H1 (cell line): ENCODE measurements at regions not wholly inside any gene's neighbourhood (a gene's known extent, or its start where the extent isn't known, plus 50 kb on each side); places are given as distances from the start of the nearest gene placed in this dataset.

Experiments used
- CTCF ChIA-PET: fragments of 300-600 bp; sonication (Branson Sonifier 250); formaldehyde crosslinking; loops from one replicate; lab custom pipeline; 2021; ENCODE audit not compliant: partially characterized antibody; lab: Charles Lee
- POLR2A ChIA-PET: fragments of 300-600 bp; sonication (Branson Sonifier 250); formaldehyde crosslinking; loops from one replicate; lab custom pipeline; 2021; ENCODE audit warnings: inconsistent platforms; ENCODE audit not compliant: partially characterized antibody; lab: Charles Lee
- DNase-seq, 2 experiments: peaks; one replicate each; pipeline versions ENCODE4 v3.0.0 to v3.0.0-alpha.2; 2010 to 2022; ENCODE audit warnings: low spot score in 2 of 2, low read depth in 1 of 2, mixed read lengths in 1 of 2
- FAIRE-seq: peaks from 2 replicates; lab custom pipeline; 2011; peaks lifted over from hg19 to GRCh38; lab: Jason Lieb, UNC
- H2AFZ ChIP-seq: 2 replicates; pipeline ENCODE4 v1.8.1; 2012; ENCODE audit warnings: low read length, inconsistent platforms
- H2AK5ac ChIP-seq: 2 replicates; pipeline ENCODE4 v1.6.1; 2013; ENCODE audit warnings: low read depth, low read length
- H2BK120ac ChIP-seq: replicated peaks from 2 replicates; pipeline ENCODE3; 2013; ENCODE audit warnings: low read depth, low read length, inconsistent platforms
- H2BK12ac ChIP-seq: 2 replicates; pipeline ENCODE4 v1.6.1; 2013; ENCODE audit warnings: low read depth, low read length
- H2BK15ac ChIP-seq: 2 replicates; pipeline ENCODE4 v1.6.1; 2013; ENCODE audit warnings: low read length
- H2BK20ac ChIP-seq: 2 replicates; pipeline ENCODE4 v1.6.1; 2013; ENCODE audit warnings: low read length
- H2BK5ac ChIP-seq: 2 replicates; pipeline ENCODE4 v1.6.1; 2013; ENCODE audit warnings: low read depth, low read length
- H3K14ac ChIP-seq: 2 replicates; pipeline ENCODE4 v1.6.1; 2013; ENCODE audit warnings: inconsistent platforms; ENCODE audit not compliant: insufficient read length
- H3K18ac ChIP-seq: 2 replicates; pipeline ENCODE4 v1.6.1; 2013; ENCODE audit warnings: low read length; ENCODE audit errors: extremely low read depth
- H3K23ac ChIP-seq: 2 replicates; pipeline ENCODE4 v1.6.1; 2013; ENCODE audit warnings: inconsistent platforms; ENCODE audit not compliant: insufficient read length
- H3K23me2 ChIP-seq: 2 replicates; pipeline ENCODE4 v1.6.1; 2013; ENCODE audit warnings: low read depth, low read length
- H3K27ac ChIP-seq: 2 replicates; pipeline ENCODE4 v1.6.1; 2011; ENCODE audit warnings: low read depth, low read length, inconsistent platforms
- H3K27me3 ChIP-seq, 4 experiments: replicated peaks in 1 of 4; 1 replicate in 1 of 4; 2 replicates in 3 of 4; pipeline versions ENCODE4 v1.6.1 to v1.8.1; 2011 to 2013; ENCODE audit warnings: low read length in 3 of 4, mild to moderate bottlenecking in 3 of 4, inconsistent platforms in 2 of 4, mixed read lengths in 2 of 4, moderate library complexity in 1 of 4; ENCODE audit not compliant: control insufficient read depth in 3 of 4, insufficient read depth in 3 of 4; ENCODE audit errors: extremely low read depth in 1 of 4
- H3K36me3 ChIP-seq, 4 experiments: 2 replicates each; pipeline versions ENCODE4 v1.6.1 to v1.8.1; 2011 to 2013; ENCODE audit warnings: mild to moderate bottlenecking in 4 of 4, low read length in 3 of 4, moderate library complexity in 2 of 4, control low read depth in 1 of 4, inconsistent platforms in 1 of 4; ENCODE audit not compliant: insufficient read depth in 4 of 4, control insufficient read depth in 2 of 4
- H3K4ac ChIP-seq: replicated peaks from 2 replicates; pipeline ENCODE3; 2013; ENCODE audit warnings: low read length, low read depth, mixed read lengths, inconsistent platforms; ENCODE audit not compliant: insufficient read length
- H3K4me1 ChIP-seq, 4 experiments: replicated peaks in 1 of 4; 1 replicate in 1 of 4; 2 replicates in 3 of 4; pipeline versions ENCODE4 v1.6.1 to v1.8.1; 2011 to 2013; ENCODE audit warnings: low read length in 3 of 4, inconsistent platforms in 2 of 4, mixed read lengths in 1 of 4; ENCODE audit not compliant: insufficient read depth in 4 of 4, control insufficient read depth in 3 of 4
- H3K4me2 ChIP-seq, 2 experiments: 2 replicates each; pipeline versions ENCODE4 v1.6.1 to v1.8.1; 2011 to 2013; ENCODE audit warnings: low read depth in 2 of 2, low read length in 2 of 2, control low read depth in 1 of 2, inconsistent platforms in 1 of 2, mild to moderate bottlenecking in 1 of 2; ENCODE audit not compliant: insufficient read depth in 1 of 2
- H3K4me3 ChIP-seq, 4 experiments: fragments of 200-600, 300-600 bp in 1 of 4; sonication (generic), shearing (Covaris generic), sonication (Bioruptor Twin) in 1 of 4; 2 replicates each; pipeline versions ENCODE4 v1.5.1 to v1.8.1; 2011 to 2016; ENCODE audit warnings: low read length in 4 of 4, low read depth in 3 of 4, control low read depth in 2 of 4, inconsistent platforms in 2 of 4, mild to moderate bottlenecking in 2 of 4, mixed read lengths in 1 of 4, moderate library complexity in 1 of 4; ENCODE audit not compliant: insufficient read depth in 2 of 4; ENCODE audit errors: extremely low read depth in 1 of 4
- H3K56ac ChIP-seq: replicated peaks from 2 replicates; pipeline ENCODE3; 2013; ENCODE audit warnings: low read depth, mild to moderate bottlenecking, mixed read lengths, low read length, inconsistent platforms; ENCODE audit not compliant: insufficient read length
- H3K79me1 ChIP-seq: 2 replicates; pipeline ENCODE4 v1.6.1; 2013; ENCODE audit warnings: low read depth, low read length, control low read depth
- H3K79me2 ChIP-seq, 2 experiments: 2 replicates each; pipeline versions ENCODE4 v1.6.1 to v1.8.1; 2012 to 2013; ENCODE audit warnings: low read length in 2 of 2, mild to moderate bottlenecking in 2 of 2, inconsistent platforms in 1 of 2; ENCODE audit not compliant: insufficient read depth in 2 of 2, control insufficient read depth in 1 of 2
- H3K9ac ChIP-seq, 4 experiments: replicated peaks in 1 of 4; 1 replicate in 1 of 4; 2 replicates in 3 of 4; pipeline versions ENCODE4 v1.6.1 to v1.8.1; 2011 to 2013; ENCODE audit warnings: low read depth in 3 of 4, low read length in 3 of 4, control low read depth in 2 of 4, mild to moderate bottlenecking in 2 of 4, moderate library complexity in 2 of 4, inconsistent platforms in 1 of 4; ENCODE audit errors: extremely low read depth in 1 of 4
- H3K9me3 ChIP-seq, 2 experiments: 2 replicates each; pipeline versions ENCODE4 v1.6.1 to v1.8.1; 2012 to 2013; ENCODE audit warnings: mild to moderate bottlenecking in 2 of 2, moderate library complexity in 2 of 2, control low read depth in 1 of 2, inconsistent platforms in 1 of 2, low read depth in 1 of 2, low read length in 1 of 2, mixed read lengths in 1 of 2; ENCODE audit not compliant: insufficient read depth in 2 of 2
- H4K20me1 ChIP-seq, 2 experiments: replicated peaks in 1 of 2; 2 replicates each; pipeline versions ENCODE3 to v1.8.1; 2011 to 2013; ENCODE audit warnings: inconsistent platforms in 2 of 2, low read length in 2 of 2, mild to moderate bottlenecking in 1 of 2; ENCODE audit not compliant: insufficient read depth in 2 of 2, control insufficient read depth in 1 of 2
- H4K5ac ChIP-seq: 2 replicates; pipeline ENCODE4 v1.6.1; 2013; ENCODE audit warnings: low read length, low read depth, mixed read lengths, inconsistent platforms; ENCODE audit not compliant: insufficient read length
- H4K8ac ChIP-seq: 2 replicates; pipeline ENCODE4 v1.8.0; 2013; ENCODE audit warnings: mild to moderate bottlenecking, moderate library complexity, low read length, inconsistent platforms; ENCODE audit not compliant: insufficient read depth; ENCODE audit errors: extremely low read depth
- H4K91ac ChIP-seq: replicated peaks from 2 replicates; pipeline ENCODE3; 2013; ENCODE audit warnings: low read length, mixed read lengths, inconsistent platforms; ENCODE audit not compliant: insufficient read length
- CEBPB ChIP-seq: IDR thresholded peaks from 2 replicates; pipeline ENCODE4 v1.6.1; 2012; ENCODE audit warnings: low read depth, low read length
- KDM5A ChIP-seq: fragments of 200-600 bp; IDR thresholded peaks from 2 replicates; pipeline ENCODE4 v1.7.1; 2012; ENCODE audit warnings: mild to moderate bottlenecking, low read length, inconsistent platforms, mixed read lengths
- MAFK ChIP-seq: IDR thresholded peaks from 2 replicates; pipeline ENCODE4 v1.6.1; 2012; ENCODE audit warnings: low read depth, mild to moderate bottlenecking, improper control_type of control experiment, low read length
- NRF1 ChIP-seq: IDR thresholded peaks from 2 replicates; pipeline ENCODE4 v1.6.1; 2011; ENCODE audit warnings: mild to moderate bottlenecking, low read depth, low read length, improper control_type of control experiment
- POLR2A ChIP-seq, 2 experiments: IDR thresholded peaks; 1 replicate in 1 of 2; 2 replicates in 1 of 2; pipeline ENCODE4 v1.6.1; 2011; ENCODE audit warnings: low read depth in 2 of 2, low read length in 2 of 2, mild to moderate bottlenecking in 2 of 2; ENCODE audit errors: control extremely low read depth in 1 of 2
- SIX5 ChIP-seq: IDR thresholded peaks from 2 replicates; pipeline ENCODE4 v1.6.1; 2011; ENCODE audit warnings: mild to moderate bottlenecking, low read depth, low read length
- SP1 ChIP-seq: IDR thresholded peaks from 2 replicates; pipeline ENCODE4 v1.6.1; 2011; ENCODE audit warnings: low read depth, low read length
- SP4 ChIP-seq: IDR thresholded peaks from 2 replicates; pipeline ENCODE4 v1.6.1; 2012; ENCODE audit warnings: low read length, inconsistent platforms
- SRF ChIP-seq: IDR thresholded peaks from 2 replicates; pipeline ENCODE4 v1.6.1; 2011; ENCODE audit warnings: mild to moderate bottlenecking, low read depth, low read length, moderate library complexity
- SUZ12 ChIP-seq: fragments of 200-600 bp; sonication (generic); IDR thresholded peaks from 2 replicates; pipeline ENCODE4 v1.6.1; 2012; ENCODE audit warnings: mild to moderate bottlenecking, inconsistent platforms, low read length, moderate library complexity, mixed read lengths
- WGBS, 2 experiments: shearing (Covaris generic) in 1 of 2; methylation state at CpG; one replicate each; pipeline versions ENCODE4 v1.1.6 to v1.1.7; 2013 to 2015; ENCODE audit warnings: low lambda C conversion rate in 2 of 2, mixed read lengths in 2 of 2, inconsistent platforms in 1 of 2, low coverage in 1 of 2, missing lambda C conversion rate in 1 of 2; ENCODE audit not compliant: insufficient replicate concordance in 2 of 2, insufficient coverage in 1 of 2, insufficient read length in 1 of 2; ENCODE audit errors: extremely low coverage in 1 of 2, missing lambda C conversion rate in 1 of 2; 5-methylcytosine and 5-hydroxymethylcytosine counted together
- TF ChIP-seq, protein P1 (sequence below): IDR thresholded peaks from 2 replicates; pipeline ENCODE4 v1.6.1; 2012; ENCODE audit warnings: inconsistent platforms

DNA sequence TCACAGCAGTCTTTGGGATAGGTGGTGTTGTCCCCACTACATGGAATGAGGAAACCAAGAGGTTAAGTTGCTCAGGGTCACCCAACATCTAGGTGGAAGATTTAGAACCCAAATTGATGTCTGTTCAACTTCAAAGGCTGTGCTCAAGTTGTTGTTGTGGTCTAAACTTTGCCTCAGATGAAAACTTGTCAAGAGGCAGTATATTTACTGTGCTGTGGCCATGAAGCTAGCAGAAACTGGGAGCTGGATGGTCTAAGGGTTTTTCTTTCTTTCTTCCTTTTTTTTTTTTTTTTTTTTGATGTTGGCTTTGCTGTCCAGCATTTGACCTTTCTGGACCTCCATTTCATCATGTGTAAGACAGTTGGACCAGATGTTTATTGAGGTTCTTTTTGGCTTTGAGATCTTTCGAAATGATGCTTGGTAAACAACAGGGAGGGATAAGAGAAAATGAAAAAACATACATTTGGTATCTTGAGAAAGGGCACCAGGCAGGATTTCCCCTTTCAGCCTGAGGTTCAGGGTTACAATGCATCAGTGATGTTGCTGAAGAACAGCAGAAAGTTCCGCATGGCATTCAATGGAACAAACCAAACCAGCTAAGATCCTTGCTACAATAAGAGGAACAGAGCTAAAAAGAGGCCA is 166.2 kb upstream of the RPS6KA3 start:
- H3K23ac ChIP-seq, result no peak overlapping the region
- no peak overlapping the region for H3K56ac ChIP-seq
- no peaks in the 10 kb centered on the region for H3K79me2 ChIP-seq
- ChIA-PET CTCF (no interaction called here), POLR2A (interaction anchor here (0.6 kb wide), 1 partner anchor 22 kb away, joined by 3 read pairs; no protein-coding TSS in a partner anchor)
- H2AFZ ChIP-seq, result no peak overlapping the region
- H3K14ac ChIP-seq, result no peak overlapping the region
- H3K27ac ChIP-seq, result no peak overlapping the region
- no peak overlapping the region for H3K9ac ChIP-seq
- H4K91ac ChIP-seq, result no peak overlapping the region
- no peak overlapping the region for H3K18ac ChIP-seq
- no peak for DNase-seq
- WGBS, 2 experiments, result 94% methylated on average over 2 of the region's 2 CpGs; no CpG with 5 or more reads in 1 of the 2 experiments
- H2AK5ac ChIP-seq, result no peak overlapping the region
- no peaks in the 10 kb centered on the region for H3K27me3 ChIP-seq
- H3K4me3 ChIP-seq, result no peak overlapping the region
- no peaks in the 10 kb centered on the region for H4K20me1 ChIP-seq
- H3K79me1 ChIP-seq, result no peaks in the 10 kb centered on the region
- H2BK20ac ChIP-seq, result no peak overlapping the region
- H4K8ac ChIP-seq, result no peak overlapping the region
- no peak for FAIRE-seq
- H3K4ac ChIP-seq, result no peak overlapping the region
- no peak overlapping the region for H2BK15ac ChIP-seq
- no peaks in the 10 kb centered on the region for H3K9me3 ChIP-seq
- TF ChIP-seq CEBPB, result no peak
- TF ChIP-seq SUZ12, result no peak
- TF ChIP-seq POLR2A (IDR thresholded peaks at IDR 0.05; ENCODE audit: control extremely low read depth in 1 of 2, low read depth in 2 of 2, low read length in 2 of 2), result no peak
- no peak for TF ChIP-seq NRF1
- TF ChIP-seq, protein P1, sequence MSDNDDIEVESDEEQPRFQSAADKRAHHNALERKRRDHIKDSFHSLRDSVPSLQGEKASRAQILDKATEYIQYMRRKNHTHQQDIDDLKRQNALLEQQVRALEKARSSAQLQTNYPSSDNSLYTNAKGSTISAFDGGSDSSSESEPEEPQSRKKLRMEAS, result no peak
- no peak for TF ChIP-seq MAFK
- no peak for TF ChIP-seq SRF
- TF ChIP-seq KDM5A, result no peak
- TF ChIP-seq SIX5, result no peak
- TF ChIP-seq SP1, result no peak
- no peak for TF ChIP-seq SP4
- TF ChIP-seq, all 59 proteins: peak for 0
- no peak overlapping the region for H4K5ac ChIP-seq
- H2BK120ac ChIP-seq, result no peak overlapping the region
- H3K4me2 ChIP-seq, result no peak overlapping the region
- no peak overlapping the region for H2BK12ac ChIP-seq
- H3K4me1 ChIP-seq, result no peaks in the 10 kb centered on the region
- no peak overlapping the region for H2BK5ac ChIP-seq
- no peaks in the 10 kb centered on the region for H3K36me3 ChIP-seq
- no peaks in the 10 kb centered on the region for H3K23me2 ChIP-seq
